HEK293 (cell line): ENCODE measurements at regions not wholly inside any gene's neighbourhood (a gene's known extent, or its start where the extent isn't known, plus 50 kb on each side); places are given as distances from the start of the nearest gene placed in this dataset.

Source experiments
- CTCF ChIA-PET: fragments of 350-600 bp; formaldehyde crosslinking; extraction: SDS; loops from one replicate; lab custom pipeline; 2021; ENCODE audit warnings: antibody characterized with exemption; lab: Yijun Ruan, JAX
- POLR2A ChIA-PET: fragments of 300-600 bp; formaldehyde crosslinking; extraction: SDS; loops from one replicate; lab custom pipeline; 2020; ENCODE audit warnings: antibody characterized with exemption, inconsistent platforms; lab: Yijun Ruan, JAX
- H3K27ac ChIP-seq: fragments of 200-500 bp; sonication (Bioruptor generic); 2 replicates; pipeline ENCODE4 v1.5.1; 2014; ENCODE audit warnings: low read depth, low read length, control low read depth, inconsistent platforms; ENCODE audit errors: extremely low read depth
- H3K36me3 ChIP-seq, 2 experiments: fragments of 200-500 bp in 1 of 2; sonication (Bioruptor generic) in 1 of 2; 1 replicate in 1 of 2; 2 replicates in 1 of 2; pipeline ENCODE4 v1.5.1; 2014 to 2017; ENCODE audit warnings: inconsistent platforms in 2 of 2, low read length in 2 of 2; ENCODE audit not compliant: control insufficient read depth in 2 of 2, insufficient read depth in 1 of 2
- H3K4me1 ChIP-seq: fragments of 200-500 bp; sonication (Bioruptor generic); 2 replicates; pipeline ENCODE4 v1.5.1; 2014; ENCODE audit warnings: mild to moderate bottlenecking, low read length, inconsistent platforms; ENCODE audit not compliant: control insufficient read depth, insufficient read depth
- H3K4me3 ChIP-seq: 2 replicates; pipeline ENCODE4 v1.5.1; 2011; ENCODE audit warnings: low read depth, mild to moderate bottlenecking, control low read depth, low read length, moderate library complexity
- H3K9me3 ChIP-seq: fragments of 200-500 bp; sonication (Bioruptor generic); 2 replicates; pipeline ENCODE4 v1.5.1; 2014; ENCODE audit warnings: low read depth, low read length, inconsistent platforms; ENCODE audit not compliant: control insufficient read depth, insufficient read depth
- EGR2 ChIP-seq: fragments of 450-650 bp; formaldehyde crosslinking; IDR thresholded peaks from 2 replicates; pipeline ENCODE4 v1.5.1; 2016; ENCODE audit warnings: low read depth, missing biosample characterization, missing genetic modification characterization
- GLIS1 ChIP-seq: fragments of 450-650 bp; formaldehyde crosslinking; IDR thresholded peaks from 2 replicates; pipeline ENCODE4 v1.5.1; 2016; ENCODE audit warnings: missing biosample characterization, missing genetic modification characterization
- SP2 ChIP-seq: fragments of 450-650 bp; formaldehyde crosslinking; IDR thresholded peaks from 2 replicates; pipeline ENCODE4 v1.5.1; 2016; ENCODE audit warnings: missing biosample characterization, missing genetic modification characterization
- SP7 ChIP-seq: fragments of 450-650 bp; formaldehyde crosslinking; IDR thresholded peaks from 2 replicates; pipeline ENCODE4 v1.5.1; 2016; ENCODE audit warnings: missing biosample characterization, missing genetic modification characterization
- ZBTB21 ChIP-seq: fragments of 450-650 bp; formaldehyde crosslinking; IDR thresholded peaks from 2 replicates; pipeline ENCODE4 v1.5.1; 2017; ENCODE audit warnings: missing biosample characterization, missing genetic modification characterization
- ZEB2 ChIP-seq: fragments of 450-650 bp; formaldehyde crosslinking; IDR thresholded peaks from 2 replicates; pipeline ENCODE4 v1.5.1; 2016; ENCODE audit warnings: missing biosample characterization, missing genetic modification characterization
- ZFHX2 ChIP-seq: fragments of 450-650 bp; formaldehyde crosslinking; conservative IDR thresholded peaks from 2 replicates; pipeline ENCODE4 v1.5.1; 2016; ENCODE audit warnings: missing biosample characterization, missing genetic modification characterization
- ZFP37 ChIP-seq: fragments of 450-650 bp; formaldehyde crosslinking; IDR thresholded peaks from 2 replicates; pipeline ENCODE4 v1.5.1; 2016; ENCODE audit warnings: missing biosample characterization, missing genetic modification characterization
- ZIC2 ChIP-seq: fragments of 450-650 bp; formaldehyde crosslinking; IDR thresholded peaks from 2 replicates; pipeline ENCODE4 v1.5.1; 2016; ENCODE audit warnings: missing biosample characterization, missing genetic modification characterization
- ZNF175 ChIP-seq: fragments of 450-650 bp; formaldehyde crosslinking; IDR thresholded peaks from 2 replicates; pipeline ENCODE4 v1.5.1; 2016; ENCODE audit warnings: missing biosample characterization, missing genetic modification characterization
- ZNF510 ChIP-seq: fragments of 450-650 bp; formaldehyde crosslinking; IDR thresholded peaks from 2 replicates; pipeline ENCODE4 v1.5.1; 2018; ENCODE audit warnings: mild to moderate bottlenecking, missing genetic modification characterization, missing biosample characterization; ENCODE audit not compliant: insufficient replicate concordance
- ZNF544 ChIP-seq: fragments of 450-650 bp; formaldehyde crosslinking; IDR thresholded peaks from 2 replicates; pipeline ENCODE4 v1.5.0; 2017; ENCODE audit warnings: missing biosample characterization, missing genetic modification characterization
- ZNF660 ChIP-seq: fragments of 450-650 bp; IDR thresholded peaks from 2 replicates; pipeline ENCODE4 v1.5.1; 2018; ENCODE audit warnings: missing biosample characterization, mild to moderate bottlenecking, missing genetic modification characterization
- ZNF707 ChIP-seq: fragments of 450-650 bp; formaldehyde crosslinking; IDR thresholded peaks from 2 replicates; pipeline ENCODE4 v1.5.1; 2016; ENCODE audit warnings: missing biosample characterization, missing genetic modification characterization
- ZSCAN16 ChIP-seq: fragments of 450-650 bp; formaldehyde crosslinking; IDR thresholded peaks from 2 replicates; pipeline ENCODE4 v1.5.1; 2016; ENCODE audit warnings: missing biosample characterization, missing genetic modification characterization
- TF ChIP-seq, protein P1 (sequence below): fragments of 450-650 bp; formaldehyde crosslinking; IDR thresholded peaks from 2 replicates; pipeline ENCODE4 v1.5.1; 2016; ENCODE audit warnings: missing biosample characterization, missing genetic modification characterization
- TF ChIP-seq, protein P2 (sequence below): fragments of 450-650 bp; formaldehyde crosslinking; IDR thresholded peaks from 2 replicates; pipeline ENCODE4 v1.5.1; 2017; ENCODE audit warnings: missing biosample characterization, missing genetic modification characterization
- TF ChIP-seq, protein P3 (sequence below): fragments of 450-650 bp; formaldehyde crosslinking; IDR thresholded peaks from 2 replicates; pipeline ENCODE4 v1.5.1; 2016; ENCODE audit warnings: missing biosample characterization, missing genetic modification characterization

DNA sequence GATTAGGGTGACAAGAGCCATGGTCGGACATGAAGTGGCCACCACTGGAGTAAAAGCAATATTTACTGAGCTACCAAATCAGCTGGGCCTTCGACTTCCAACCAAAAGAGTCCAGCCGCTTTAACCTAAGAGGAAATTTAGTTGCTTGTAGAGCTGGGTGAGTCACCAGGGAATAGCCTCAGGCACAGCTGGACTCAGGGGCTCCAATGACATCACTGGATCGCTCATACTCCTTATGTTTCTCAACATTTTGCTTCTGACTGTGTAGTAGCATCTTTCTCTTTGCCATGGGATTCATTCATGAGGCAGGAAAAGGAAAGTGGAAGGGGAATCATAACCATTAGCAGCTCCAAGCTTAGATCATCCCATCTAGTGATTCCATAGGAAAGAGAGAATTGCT lies 664.4 kb downstream of the MATN1 start (continued):
- TF ChIP-seq SP7 (tag by site-specific recombination) (peak; percentile 44; the same call in 1 of the 2 replicates), ZNF660 (tag by site-specific recombination) (peak; percentile 91), GLIS1 (peak; percentile 61), ZFP37 (tag by site-specific recombination) (0 out of 2 replicates have a peak, but pooled peaks have one; percentile 36), ZNF510 (no peak), ZBTB21 (tag by site-specific recombination) (peak; percentile 70)
- TF ChIP-seq, protein P1, sequence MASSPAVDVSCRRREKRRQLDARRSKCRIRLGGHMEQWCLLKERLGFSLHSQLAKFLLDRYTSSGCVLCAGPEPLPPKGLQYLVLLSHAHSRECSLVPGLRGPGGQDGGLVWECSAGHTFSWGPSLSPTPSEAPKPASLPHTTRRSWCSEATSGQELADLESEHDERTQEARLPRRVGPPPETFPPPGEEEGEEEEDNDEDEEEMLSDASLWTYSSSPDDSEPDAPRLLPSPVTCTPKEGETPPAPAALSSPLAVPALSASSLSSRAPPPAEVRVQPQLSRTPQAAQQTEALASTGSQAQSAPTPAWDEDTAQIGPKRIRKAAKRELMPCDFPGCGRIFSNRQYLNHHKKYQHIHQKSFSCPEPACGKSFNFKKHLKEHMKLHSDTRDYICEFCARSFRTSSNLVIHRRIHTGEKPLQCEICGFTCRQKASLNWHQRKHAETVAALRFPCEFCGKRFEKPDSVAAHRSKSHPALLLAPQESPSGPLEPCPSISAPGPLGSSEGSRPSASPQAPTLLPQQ (tag by site-specific recombination) = peak; percentile 40; the same call in 1 of the 2 replicates
- TF ChIP-seq, all 188 proteins: peak for 14

DNA sequence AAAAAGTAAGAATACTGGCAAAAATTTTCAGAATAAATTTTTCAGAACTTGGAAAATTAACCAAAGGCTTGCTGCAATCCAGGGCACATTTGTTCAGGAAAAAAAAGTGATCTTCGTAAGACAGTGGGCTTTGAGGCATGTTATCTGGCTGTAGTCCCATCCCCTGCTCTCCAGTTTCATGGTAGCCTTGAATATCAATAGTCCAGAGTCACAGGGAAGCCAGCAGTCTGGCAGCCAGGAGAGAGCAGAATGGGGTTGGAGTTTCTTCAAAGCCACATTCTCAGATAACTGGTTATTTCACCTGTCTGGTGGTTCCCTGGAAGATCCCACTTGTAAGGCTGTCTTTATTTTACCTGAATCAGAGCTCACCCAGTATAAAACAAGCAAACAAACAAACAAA lies 669.3 kb downstream of the MATN1 start:
- Histone ChIP-seq H3K4me3 (no peak overlapping the region), H3K36me3 (no peaks in the 10 kb centered on the region), H3K4me1 (no peaks in the 10 kb centered on the region), H3K9me3 (no peaks in the 10 kb centered on the region), H3K27ac (no peak overlapping the region)
- CTCF ChIA-PET = interaction anchor here (0.6 kb wide), 2 partner anchors 10 to 772 kb away, joined by 3 read pairs; no protein-coding TSS in a partner anchor
- TF ChIP-seq ZNF544 (tag by site-specific recombination) = no peak
- TF ChIP-seq, protein P2, sequence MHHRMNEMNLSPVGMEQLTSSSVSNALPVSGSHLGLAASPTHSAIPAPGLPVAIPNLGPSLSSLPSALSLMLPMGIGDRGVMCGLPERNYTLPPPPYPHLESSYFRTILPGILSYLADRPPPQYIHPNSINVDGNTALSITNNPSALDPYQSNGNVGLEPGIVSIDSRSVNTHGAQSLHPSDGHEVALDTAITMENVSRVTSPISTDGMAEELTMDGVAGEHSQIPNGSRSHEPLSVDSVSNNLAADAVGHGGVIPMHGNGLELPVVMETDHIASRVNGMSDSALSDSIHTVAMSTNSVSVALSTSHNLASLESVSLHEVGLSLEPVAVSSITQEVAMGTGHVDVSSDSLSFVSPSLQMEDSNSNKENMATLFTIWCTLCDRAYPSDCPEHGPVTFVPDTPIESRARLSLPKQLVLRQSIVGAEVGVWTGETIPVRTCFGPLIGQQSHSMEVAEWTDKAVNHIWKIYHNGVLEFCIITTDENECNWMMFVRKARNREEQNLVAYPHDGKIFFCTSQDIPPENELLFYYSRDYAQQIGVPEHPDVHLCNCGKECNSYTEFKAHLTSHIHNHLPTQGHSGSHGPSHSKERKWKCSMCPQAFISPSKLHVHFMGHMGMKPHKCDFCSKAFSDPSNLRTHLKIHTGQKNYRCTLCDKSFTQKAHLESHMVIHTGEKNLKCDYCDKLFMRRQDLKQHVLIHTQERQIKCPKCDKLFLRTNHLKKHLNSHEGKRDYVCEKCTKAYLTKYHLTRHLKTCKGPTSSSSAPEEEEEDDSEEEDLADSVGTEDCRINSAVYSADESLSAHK = no peak
- TF ChIP-seq ZEB2 = no peak
- no peak for TF ChIP-seq ZSCAN16 (tag by site-specific recombination)
- no peak for TF ChIP-seq ZNF175 (tag by site-specific recombination)
- TF ChIP-seq ZNF707 (tag by site-specific recombination) = no peak
- TF ChIP-seq, protein P3, sequence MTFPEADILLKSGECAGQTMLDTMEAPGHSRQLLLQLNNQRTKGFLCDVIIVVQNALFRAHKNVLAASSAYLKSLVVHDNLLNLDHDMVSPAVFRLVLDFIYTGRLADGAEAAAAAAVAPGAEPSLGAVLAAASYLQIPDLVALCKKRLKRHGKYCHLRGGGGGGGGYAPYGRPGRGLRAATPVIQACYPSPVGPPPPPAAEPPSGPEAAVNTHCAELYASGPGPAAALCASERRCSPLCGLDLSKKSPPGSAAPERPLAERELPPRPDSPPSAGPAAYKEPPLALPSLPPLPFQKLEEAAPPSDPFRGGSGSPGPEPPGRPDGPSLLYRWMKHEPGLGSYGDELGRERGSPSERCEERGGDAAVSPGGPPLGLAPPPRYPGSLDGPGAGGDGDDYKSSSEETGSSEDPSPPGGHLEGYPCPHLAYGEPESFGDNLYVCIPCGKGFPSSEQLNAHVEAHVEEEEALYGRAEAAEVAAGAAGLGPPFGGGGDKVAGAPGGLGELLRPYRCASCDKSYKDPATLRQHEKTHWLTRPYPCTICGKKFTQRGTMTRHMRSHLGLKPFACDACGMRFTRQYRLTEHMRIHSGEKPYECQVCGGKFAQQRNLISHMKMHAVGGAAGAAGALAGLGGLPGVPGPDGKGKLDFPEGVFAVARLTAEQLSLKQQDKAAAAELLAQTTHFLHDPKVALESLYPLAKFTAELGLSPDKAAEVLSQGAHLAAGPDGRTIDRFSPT (tag by site-specific recombination) = no peak
- POLR2A ChIA-PET = no interaction called here

DNA sequence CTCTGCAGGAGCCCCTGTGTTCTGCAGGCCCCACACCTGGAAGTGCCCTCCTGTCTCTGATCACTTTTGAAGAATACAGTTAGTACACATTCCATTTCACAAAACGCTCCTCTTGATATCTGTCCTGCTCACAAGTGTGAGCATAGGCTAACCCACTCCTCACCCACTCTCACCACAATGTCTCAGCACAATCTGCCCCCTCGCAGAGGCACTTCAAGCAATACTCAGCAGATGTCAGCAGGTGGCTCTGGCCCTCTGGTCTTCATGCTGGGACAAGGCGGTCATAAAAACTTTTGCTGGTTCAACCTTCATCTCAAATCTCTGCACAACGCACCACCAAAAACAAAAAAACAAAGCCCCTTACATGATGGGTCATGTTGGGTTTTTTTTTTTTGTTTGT lies 671.2 kb downstream of the MATN1 start:
- H3K4me3 ChIP-seq = no peak overlapping the region
- POLR2A ChIA-PET = no interaction called here
- no peak overlapping the region for H3K27ac ChIP-seq
- H3K36me3 ChIP-seq = no peaks in the 10 kb centered on the region
- peak; percentile 97 for TF ChIP-seq ZIC2 (tag by site-specific recombination)
- no peak for TF ChIP-seq SP2 (tag by site-specific recombination)
- peak; percentile 62 for TF ChIP-seq ZFHX2 (tag by site-specific recombination)
- TF ChIP-seq EGR2 (tag by site-specific recombination) = peak; percentile 73
- TF ChIP-seq, all 188 proteins: peak for 3
- no peaks in the 10 kb centered on the region for H3K9me3 ChIP-seq
- H3K4me1 ChIP-seq = no peaks in the 10 kb centered on the region
- CTCF ChIA-PET = interaction anchor here (0.9 kb wide), 1 partner anchor 34 kb away, joined by 3 read pairs; no protein-coding TSS in a partner anchor
